OCI-LY3 (cell line): ENCODE measurements at regions not wholly inside any gene's neighbourhood (a gene's known extent, or its start where the extent isn't known, plus 50 kb on each side); places are given as distances from the start of the nearest gene placed in this dataset.

Source experiments
- H2AFZ ChIP-seq: fragments of 200-600, 300-600 bp; shearing (Covaris generic); 2 replicates; pipeline ENCODE4 v1.6.0; 2014; ENCODE audit warnings: antibody characterized with exemption, low read depth, low read length
- H3K27ac ChIP-seq: fragments of 200-600, 300-600 bp; sonication (generic); 2 replicates; pipeline ENCODE4 v1.5.1; 2014; ENCODE audit warnings: mild to moderate bottlenecking, low read length, moderate library complexity, mixed read lengths
- H3K27me3 ChIP-seq: fragments of 200-600, 300-600 bp; sonication (generic); 2 replicates; pipeline ENCODE4 v1.6.1; 2014; ENCODE audit warnings: low read depth, low read length, mixed read lengths
- H3K36me3 ChIP-seq: fragments of 200-600, 300-600 bp; sonication (generic); replicated peaks from 2 replicates; pipeline ENCODE3; 2014; ENCODE audit warnings: low read depth, low read length, mixed read lengths
- H3K4me1 ChIP-seq: fragments of 300-600, 200-600 bp; sonication (generic); 2 replicates; pipeline ENCODE4 v1.6.1; 2014; ENCODE audit warnings: low read length, mixed read lengths
- H3K4me2 ChIP-seq: fragments of 200-600, 300-600 bp; sonication (generic); 2 replicates; pipeline ENCODE4 v1.6.1; 2014; ENCODE audit warnings: low read length, mixed read lengths
- H3K4me3 ChIP-seq: fragments of 300-600, 200-600 bp; sonication (generic); 2 replicates; pipeline ENCODE4 v1.5.1; 2014; ENCODE audit warnings: antibody characterized with exemption, mild to moderate bottlenecking, low read length, moderate library complexity
- H3K79me2 ChIP-seq: fragments of 300-600, 200-600 bp; shearing (Covaris generic); 2 replicates; pipeline ENCODE4 v1.6.1; 2014; ENCODE audit warnings: mild to moderate bottlenecking, low read length, mixed read lengths
- H3K9ac ChIP-seq: fragments of 300-600, 200-600 bp; shearing (Covaris generic); 2 replicates; pipeline ENCODE4 v1.6.0; 2014; ENCODE audit warnings: mild to moderate bottlenecking, low read length, moderate library complexity
- H3K9me3 ChIP-seq: fragments of 200-600, 300-600 bp; shearing (Covaris generic); 2 replicates; pipeline ENCODE4 v1.6.1; 2014; ENCODE audit warnings: low read length, mixed read lengths; ENCODE audit not compliant: insufficient read depth
- H4K20me1 ChIP-seq: fragments of 200-600, 300-600 bp; sonication (generic); 2 replicates; pipeline ENCODE4 v1.6.1; 2016; ENCODE audit warnings: low read length, mixed read lengths; ENCODE audit not compliant: insufficient read depth
- CTCF ChIP-seq: fragments of 200-600, 300-600 bp; sonication (generic); IDR thresholded peaks from 2 replicates; pipeline ENCODE4 v1.5.1; 2014; ENCODE audit warnings: antibody characterized with exemption, low read length, low read depth
- EZH2phosphoT487 ChIP-seq: fragments of 200-600 bp; shearing (Covaris generic); IDR thresholded peaks from 2 replicates; pipeline ENCODE4 v1.6.1; 2018; ENCODE audit warnings: antibody characterized with exemption, mixed run types, low read depth

GRCh38 chr14:87567618-87568295 is 425.2 kb downstream of the GALC start:
- Histone ChIP-seq H4K20me1 (no peaks in the 10 kb centered on the region), H3K4me3 (no peak overlapping the region), H3K36me3 (no peaks in the 10 kb centered on the region), H3K9me3 (no peaks in the 10 kb centered on the region), H3K27me3 (no peaks in the 10 kb centered on the region), H2AFZ (no peak overlapping the region), H3K79me2 (no peaks in the 10 kb centered on the region), H3K4me2 (no peak overlapping the region), H3K4me1 (no peaks in the 10 kb centered on the region), H3K27ac (no peak overlapping the region), H3K9ac (no peak overlapping the region)
- TF ChIP-seq CTCF: no peak
- no peak for TF ChIP-seq EZH2phosphoT487

- no peak overlapping the region for H3K4me3 ChIP-seq
- no peak overlapping the region for H3K4me2 ChIP-seq
- TF ChIP-seq CTCF (no peak), EZH2phosphoT487 (no peak)
- no peak overlapping the region for H3K27ac ChIP-seq
- H3K9me3 ChIP-seq: no peaks in the 10 kb centered on the region
- H3K79me2 ChIP-seq: no peaks in the 10 kb centered on the region
- no peaks in the 10 kb centered on the region for H3K27me3 ChIP-seq
- no peaks in the 10 kb centered on the region for H3K4me1 ChIP-seq
- H3K9ac ChIP-seq: no peak overlapping the region
- no peak overlapping the region for H2AFZ ChIP-seq
- H3K36me3 ChIP-seq: no peaks in the 10 kb centered on the region
- no peaks in the 10 kb centered on the region for H4K20me1 ChIP-seq
Observed at GRCh38 chr14:87566991-87567390, 426.0 kb downstream of the GALC start.

- Histone ChIP-seq H3K4me2 (no peak overlapping the region), H3K9ac (no peak overlapping the region), H3K36me3 (no peaks in the 10 kb centered on the region), H3K79me2 (no peaks in the 10 kb centered on the region), H3K4me3 (no peak overlapping the region), H4K20me1 (no peaks in the 10 kb centered on the region), H3K27ac (no peak overlapping the region), H2AFZ (no peak overlapping the region), H3K4me1 (no peaks in the 10 kb centered on the region), H3K9me3 (no peaks in the 10 kb centered on the region), H3K27me3 (no peaks in the 10 kb centered on the region)
- TF ChIP-seq EZH2phosphoT487: no peak
Observed at GRCh38 chr14:87547536-87547935, 445.4 kb downstream of the GALC start.

- Histone ChIP-seq H3K4me1 (no peaks in the 10 kb centered on the region), H3K36me3 (no peaks in the 10 kb centered on the region), H3K4me2 (no peak overlapping the region), H4K20me1 (no peaks in the 10 kb centered on the region), H2AFZ (no peak overlapping the region), H3K9me3 (no peaks in the 10 kb centered on the region), H3K9ac (no peak overlapping the region), H3K79me2 (no peaks in the 10 kb centered on the region), H3K4me3 (no peak overlapping the region), H3K27me3 (no peaks in the 10 kb centered on the region), H3K27ac (no peak overlapping the region)
- TF ChIP-seq EZH2phosphoT487 (no peak), CTCF (no peak)
Observed at GRCh38 chr14:87542288-87542687, 450.7 kb downstream of the GALC start.
